Body of pancreas (tissue), 4 donors: ENCODE measurements at regions not wholly inside any gene's neighbourhood (a gene's known extent, or its start where the extent isn't known, plus 50 kb on each side); places are given as distances from the start of the nearest gene placed in this dataset.

Source experiments
- CTCF ChIP-seq, 7 experiments: fragments of 450-650 bp in 4 of 7; fragments of 200-600 bp in 3 of 7; sonication (generic) in 3 of 7; IDR thresholded peaks; one replicate each; pipeline ENCODE4 v1.5.1; 2016 to 2019; ENCODE audit warnings: antibody characterized with exemption in 7 of 7
- POLR2A ChIP-seq, 3 donors: fragments of 450-650 bp; IDR thresholded peaks; one replicate each; pipeline ENCODE4 v1.6.1; 2016; ENCODE audit warnings: antibody characterized with exemption in 3 of 3, mild to moderate bottlenecking in 2 of 3

- TF ChIP-seq CTCF (IDR thresholded peaks at IDR 0.05) (no peak), POLR2A (IDR thresholded peaks at IDR 0.05) (no peak)
Observed at GRCh38 chr10:91335147-91335546, 75.0 kb upstream of the HECTD2 start.
